Astrocyte of the spinal cord (primary cell): ENCODE measurements at regions not wholly inside any gene's neighbourhood (a gene's known extent, or its start where the extent isn't known, plus 50 kb on each side); places are given as distances from the start of the nearest gene placed in this dataset.
"Not testable (repeated sequence)": the region's sequence is repeated elsewhere in the genome, so short reads cannot be mapped to it uniquely, and the experiment has no call there.

Source experiments
- DNase-seq: peaks from one replicate; pipeline ENCODE4 v3.0.0; 2011; ENCODE audit warnings: low read depth, low spot score
- H3K4me3 ChIP-seq: 2 replicates; pipeline ENCODE4 v1.5.1; 2011; ENCODE audit warnings: low read depth, mild to moderate bottlenecking, low read length, moderate library complexity
- in situ Hi-C: cut with HindIII; loops from 2 replicates; pipeline ENCODE4 v1.10.0; 2017; ENCODE audit warnings: low sequenced_read_pairs
- TF ChIP-seq, protein P1 (sequence below): IDR thresholded peaks from 2 replicates; pipeline ENCODE4 v1.5.1; 2012; ENCODE audit warnings: low read depth, mild to moderate bottlenecking, low read length, inconsistent platforms

DNA sequence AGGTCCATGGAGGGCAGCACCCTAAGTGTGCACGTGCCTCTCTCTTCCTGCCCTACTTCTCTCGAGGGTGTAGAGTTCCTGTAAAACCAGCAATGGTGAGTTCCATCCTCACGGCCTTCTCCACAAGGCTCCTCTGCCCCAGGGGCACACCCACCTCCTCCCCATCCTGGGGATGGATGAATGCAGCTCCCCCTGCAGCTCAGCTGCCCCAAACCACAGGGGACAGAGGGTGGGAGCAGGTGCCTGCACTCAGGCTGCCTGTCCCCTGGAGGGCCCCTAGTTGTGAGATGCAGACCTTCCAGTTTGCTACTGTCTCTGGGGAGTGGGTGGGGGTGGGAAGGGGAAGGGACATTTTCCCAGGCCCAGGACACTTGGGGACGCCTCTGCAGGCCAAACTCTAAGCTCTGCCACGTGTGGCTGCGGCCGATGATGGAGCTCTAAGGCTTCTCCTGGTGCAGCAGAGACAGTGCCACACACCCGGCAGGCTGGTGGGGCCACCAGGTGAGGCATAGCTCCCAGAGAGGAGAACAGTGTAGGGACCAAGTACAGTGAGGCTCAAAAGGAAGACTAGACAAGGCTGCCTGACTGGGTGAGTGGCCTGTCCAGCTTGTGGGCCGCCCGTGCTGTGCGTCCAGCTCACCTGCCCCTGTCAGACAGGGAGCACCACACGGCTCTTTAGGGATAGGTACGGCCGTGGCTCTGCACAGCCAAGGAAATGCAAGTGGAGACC, 540.9 kb downstream of the TBC1D22A start:
- DNase-seq = no peak
- in situ Hi-C loops = no loop called here
- H3K4me3 ChIP-seq = no peak overlapping the region
- TF ChIP-seq, protein P1, sequence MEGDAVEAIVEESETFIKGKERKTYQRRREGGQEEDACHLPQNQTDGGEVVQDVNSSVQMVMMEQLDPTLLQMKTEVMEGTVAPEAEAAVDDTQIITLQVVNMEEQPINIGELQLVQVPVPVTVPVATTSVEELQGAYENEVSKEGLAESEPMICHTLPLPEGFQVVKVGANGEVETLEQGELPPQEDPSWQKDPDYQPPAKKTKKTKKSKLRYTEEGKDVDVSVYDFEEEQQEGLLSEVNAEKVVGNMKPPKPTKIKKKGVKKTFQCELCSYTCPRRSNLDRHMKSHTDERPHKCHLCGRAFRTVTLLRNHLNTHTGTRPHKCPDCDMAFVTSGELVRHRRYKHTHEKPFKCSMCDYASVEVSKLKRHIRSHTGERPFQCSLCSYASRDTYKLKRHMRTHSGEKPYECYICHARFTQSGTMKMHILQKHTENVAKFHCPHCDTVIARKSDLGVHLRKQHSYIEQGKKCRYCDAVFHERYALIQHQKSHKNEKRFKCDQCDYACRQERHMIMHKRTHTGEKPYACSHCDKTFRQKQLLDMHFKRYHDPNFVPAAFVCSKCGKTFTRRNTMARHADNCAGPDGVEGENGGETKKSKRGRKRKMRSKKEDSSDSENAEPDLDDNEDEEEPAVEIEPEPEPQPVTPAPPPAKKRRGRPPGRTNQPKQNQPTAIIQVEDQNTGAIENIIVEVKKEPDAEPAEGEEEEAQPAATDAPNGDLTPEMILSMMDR = no peak

- DNase-seq, in situ Hi-C loops, H3K4me3 ChIP-seq: not testable (repeated sequence)
Measured at GRCh38 chr22:47302587-47302986, 540.1 kb downstream of the TBC1D22A start.

- TF ChIP-seq, protein P1 = no peak
- no peak for DNase-seq
- H3K4me3 ChIP-seq = no peak overlapping the region
- in situ Hi-C loops = no loop called here
Measured at GRCh38 chr22:47301820-47302475, 539.5 kb downstream of the TBC1D22A start.

DNA sequence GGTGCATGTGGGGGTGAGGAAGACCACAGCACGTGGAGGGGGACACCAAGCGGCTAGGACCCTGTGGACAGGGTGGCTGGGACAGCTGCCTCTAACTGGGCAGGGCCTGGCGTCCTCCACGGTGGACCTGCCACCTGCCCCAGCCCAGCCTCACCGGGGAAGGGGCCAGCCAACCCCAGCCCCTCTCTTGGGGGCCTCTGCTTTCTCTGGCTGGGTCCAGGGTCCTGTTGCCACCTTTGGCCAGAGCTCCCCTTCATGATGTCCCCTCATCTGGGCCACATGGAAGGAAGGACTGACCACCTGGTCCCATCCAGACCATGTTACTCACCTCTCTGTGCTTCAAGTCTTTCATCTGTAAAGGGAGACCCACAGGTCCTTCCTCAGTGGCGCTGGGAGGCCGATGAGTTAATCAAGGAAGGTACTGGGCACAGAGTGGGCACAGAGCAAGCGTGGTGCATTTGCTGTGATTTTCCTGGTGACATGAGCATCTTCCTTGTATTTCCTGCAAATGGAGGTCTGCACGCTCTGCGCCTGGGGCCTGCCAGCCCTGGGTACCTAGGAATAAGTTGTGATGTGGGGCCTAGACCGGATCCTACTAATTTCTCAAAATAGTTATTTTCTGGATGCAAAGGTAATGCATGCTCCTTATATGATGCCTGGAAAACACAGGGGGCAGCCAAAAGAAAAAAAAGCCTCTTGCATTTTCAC, 538.4 kb downstream of the TBC1D22A start:
- in situ Hi-C loops = no loop called here
- H3K4me3 ChIP-seq = no peak overlapping the region
- TF ChIP-seq, protein P1 = no peak
- DNase-seq = no peak

DNA sequence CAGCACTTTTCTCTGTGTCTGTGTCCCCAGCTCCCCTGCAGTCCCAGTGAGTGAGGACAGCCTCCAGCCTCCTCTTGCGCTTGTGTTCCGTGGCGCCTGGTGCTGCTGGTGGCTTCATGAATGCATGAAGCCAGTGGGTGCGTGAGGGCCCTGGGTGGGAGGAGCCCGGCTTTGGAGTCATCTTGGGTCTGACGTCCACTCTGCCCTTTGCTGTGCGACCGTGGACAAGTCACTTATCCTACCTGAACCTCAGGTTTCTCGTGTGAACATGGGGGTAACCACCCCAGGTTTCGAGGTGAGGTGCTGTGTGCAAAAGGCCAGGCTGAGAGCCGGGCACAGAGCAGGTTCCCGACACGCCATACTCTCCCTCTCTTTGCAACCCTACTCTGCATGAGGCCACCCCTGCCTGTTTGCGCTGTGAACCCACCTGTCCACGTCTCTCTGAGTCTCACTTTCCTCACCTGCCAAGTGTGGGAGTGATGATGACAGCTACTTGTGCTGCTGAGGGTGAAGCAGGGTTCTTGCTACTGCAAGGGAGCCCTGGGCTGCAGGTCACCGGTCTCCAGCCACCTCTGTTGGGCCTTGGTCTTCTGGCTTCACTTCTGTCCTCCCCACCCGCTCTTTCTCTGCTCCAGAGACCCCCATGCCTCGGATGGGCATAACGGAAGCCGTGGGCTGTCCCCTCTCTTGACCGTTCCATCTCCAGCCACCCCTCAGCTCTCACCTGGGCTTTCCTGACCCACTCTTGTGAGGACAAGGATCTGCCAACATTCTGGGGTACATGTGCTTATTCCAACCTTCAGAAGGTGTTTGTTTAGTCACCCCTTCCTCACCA, 537.6 kb downstream of the TBC1D22A start:
- TF ChIP-seq, protein P1 = no peak
- DNase-seq = no peak
- in situ Hi-C loops = no loop called here
- H3K4me3 ChIP-seq = no peak overlapping the region

- in situ Hi-C loops = no loop called here
- DNase-seq = no peak
- TF ChIP-seq, protein P1 = no peak
- H3K4me3 ChIP-seq = no peak overlapping the region
Measured at GRCh38 chr22:47299211-47299862, 536.9 kb downstream of the TBC1D22A start.
